ENCODE measurements at regions not wholly inside any gene's neighbourhood (a gene's known extent, or its start where the extent isn't known, plus 50 kb on each side); places are given as distances from the start of the nearest gene placed in this dataset.

DNA sequence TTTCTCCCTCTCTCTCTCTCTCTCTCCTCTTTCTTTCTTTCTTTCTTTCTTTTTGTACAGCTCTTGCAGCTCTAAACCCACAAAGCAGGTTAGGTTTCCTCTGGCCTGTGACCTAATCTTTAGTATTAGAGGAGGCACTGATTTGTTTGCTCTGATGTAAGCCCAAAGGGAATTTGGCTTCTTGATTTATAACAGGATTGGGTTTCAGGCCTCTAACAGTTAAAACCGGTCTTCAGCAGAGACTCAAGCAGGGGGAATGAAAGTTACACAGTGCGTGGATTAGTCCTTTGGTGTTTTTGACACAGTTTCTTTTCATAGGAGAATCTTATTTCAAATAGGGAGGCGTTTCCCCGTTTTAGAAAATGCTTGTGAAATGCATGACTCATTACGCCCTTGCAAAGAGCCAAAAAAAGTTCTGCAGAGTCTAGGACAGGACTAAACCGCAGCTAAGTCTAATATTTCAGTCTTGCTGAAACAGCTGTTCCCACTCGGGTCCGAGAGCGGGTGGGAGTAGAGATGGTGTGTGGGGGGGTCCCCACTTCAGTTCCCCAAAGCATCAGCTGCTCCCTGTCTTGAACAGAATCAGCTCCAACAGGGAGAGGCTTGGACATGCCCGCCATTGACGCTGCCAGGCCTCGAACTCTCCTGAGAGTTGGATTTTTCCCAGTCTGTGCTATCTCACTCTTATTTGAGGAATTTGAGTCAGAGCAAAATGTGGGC is 296.5 kb upstream of the PITRM1 start:
- no peaks in the 10 kb centered on the region for H3K36me3 ChIP-seq (ENCODE audit: control insufficient read depth, insufficient read depth, low read length, severe bottlenecking)
- peak; percentile 95 for DNase-seq (ENCODE audit: low read depth)
- peaks cover 56% of the 10 kb centered on the region for H3K4me1 ChIP-seq (ENCODE audit: control insufficient read depth, insufficient read depth, low read length)
- H3K27me3 ChIP-seq (replicated peaks; ENCODE audit: control insufficient read depth, insufficient read depth, low read length) = no peaks in the 10 kb centered on the region
- H3K9ac ChIP-seq (ENCODE audit: low read length) = peak overlapping the region; percentile 92
- peak overlapping the region; percentile 67 for H3K4me3 ChIP-seq (ENCODE audit: low read length)
- H3K9me3 ChIP-seq (ENCODE audit: control insufficient read depth, low read length) = no peaks in the 10 kb centered on the region

DNA sequence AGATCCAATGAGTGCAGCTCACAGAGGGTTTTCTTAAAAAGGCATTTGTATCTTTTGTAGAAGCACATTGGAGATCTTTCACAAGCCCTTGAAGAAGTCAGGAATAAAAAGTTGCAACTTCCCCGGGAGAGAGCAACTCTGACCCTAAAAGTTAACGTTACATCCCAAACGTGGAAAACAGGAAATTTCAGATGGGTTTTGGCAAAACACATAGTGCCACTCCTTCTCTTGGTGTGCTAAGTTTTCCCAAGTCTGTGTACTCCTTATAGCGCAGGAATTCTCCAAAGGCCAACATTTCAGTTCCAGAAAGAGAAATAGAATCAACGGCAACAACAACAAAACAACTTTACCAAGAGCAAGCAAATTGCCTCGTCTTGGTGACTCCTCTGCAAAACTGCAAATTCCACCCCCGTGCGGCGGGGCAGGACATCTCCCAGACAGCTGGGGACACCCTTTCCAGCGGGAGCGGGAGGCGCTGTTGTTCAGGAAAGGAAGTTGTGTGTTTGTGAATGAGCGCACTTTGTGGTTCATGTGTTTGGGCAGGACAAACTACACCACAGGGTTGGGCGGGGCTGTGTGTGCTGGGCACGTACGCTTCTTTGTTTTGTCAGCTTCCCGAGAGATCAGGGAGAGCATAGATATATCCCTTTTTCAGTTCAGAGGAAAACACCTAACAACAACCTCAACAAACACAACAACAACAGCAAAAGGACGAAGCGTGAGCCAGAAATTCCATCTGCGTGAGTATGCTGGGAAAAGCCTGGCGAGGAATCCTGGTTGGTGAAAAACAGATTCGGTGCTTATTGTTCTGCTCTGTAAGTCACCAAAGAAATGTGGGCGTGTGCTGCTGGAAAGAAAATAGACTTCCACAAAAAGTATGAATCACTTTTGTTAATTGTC is 294.7 kb upstream of the PITRM1 start:
- Histone ChIP-seq H3K4me3 (ENCODE audit: low read length) (peak overlapping the region; percentile 66), H3K27me3 (replicated peaks; ENCODE audit: control insufficient read depth, insufficient read depth, low read length) (no peaks in the 10 kb centered on the region), H3K4me1 (ENCODE audit: control insufficient read depth, insufficient read depth, low read length) (peaks cover 45% of the 10 kb centered on the region), H3K9me3 (ENCODE audit: control insufficient read depth, low read length) (no peaks in the 10 kb centered on the region), H3K36me3 (ENCODE audit: control insufficient read depth, insufficient read depth, low read length, severe bottlenecking) (no peaks in the 10 kb centered on the region), H3K9ac (ENCODE audit: low read length) (peak overlapping the region; percentile 92)
- peak; percentile 96 for DNase-seq (ENCODE audit: low read depth)

DNA sequence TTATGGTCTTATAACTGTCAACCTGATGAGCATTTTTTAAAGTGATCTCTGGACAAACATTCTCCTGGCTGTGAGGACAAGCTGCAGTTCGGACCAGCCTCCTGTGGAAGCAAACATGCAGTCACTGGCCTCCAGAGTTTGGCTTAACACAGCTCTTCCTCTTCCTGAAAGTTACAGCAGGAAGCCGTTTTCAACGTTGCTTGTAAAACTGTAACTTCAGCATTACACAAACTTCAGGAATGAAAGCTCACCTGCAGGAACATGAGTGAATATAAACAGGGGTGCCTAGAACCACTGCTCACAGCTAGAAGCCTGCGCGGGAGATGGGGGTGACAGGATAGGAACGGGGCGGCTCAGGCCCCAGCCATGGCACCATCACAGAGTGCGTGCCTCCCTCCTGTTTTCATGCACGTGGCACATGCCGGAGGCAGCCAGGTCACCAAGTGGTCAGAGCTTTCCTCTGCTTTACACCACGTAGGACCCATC is 292.9 kb upstream of the PITRM1 start:
- DNase-seq (ENCODE audit: low read depth) = no peak
- H3K27me3 ChIP-seq (replicated peaks; ENCODE audit: control insufficient read depth, insufficient read depth, low read length) = no peaks in the 10 kb centered on the region
- H3K36me3 ChIP-seq (ENCODE audit: control insufficient read depth, insufficient read depth, low read length, severe bottlenecking) = no peaks in the 10 kb centered on the region
- peak overlapping the region; percentile 20 for H3K9ac ChIP-seq (ENCODE audit: low read length)
- H3K9me3 ChIP-seq (ENCODE audit: control insufficient read depth, low read length) = no peaks in the 10 kb centered on the region
- no peak overlapping the region for H3K4me3 ChIP-seq (ENCODE audit: low read length)
- H3K4me1 ChIP-seq (ENCODE audit: control insufficient read depth, insufficient read depth, low read length) = peaks cover 39% of the 10 kb centered on the region

DNA sequence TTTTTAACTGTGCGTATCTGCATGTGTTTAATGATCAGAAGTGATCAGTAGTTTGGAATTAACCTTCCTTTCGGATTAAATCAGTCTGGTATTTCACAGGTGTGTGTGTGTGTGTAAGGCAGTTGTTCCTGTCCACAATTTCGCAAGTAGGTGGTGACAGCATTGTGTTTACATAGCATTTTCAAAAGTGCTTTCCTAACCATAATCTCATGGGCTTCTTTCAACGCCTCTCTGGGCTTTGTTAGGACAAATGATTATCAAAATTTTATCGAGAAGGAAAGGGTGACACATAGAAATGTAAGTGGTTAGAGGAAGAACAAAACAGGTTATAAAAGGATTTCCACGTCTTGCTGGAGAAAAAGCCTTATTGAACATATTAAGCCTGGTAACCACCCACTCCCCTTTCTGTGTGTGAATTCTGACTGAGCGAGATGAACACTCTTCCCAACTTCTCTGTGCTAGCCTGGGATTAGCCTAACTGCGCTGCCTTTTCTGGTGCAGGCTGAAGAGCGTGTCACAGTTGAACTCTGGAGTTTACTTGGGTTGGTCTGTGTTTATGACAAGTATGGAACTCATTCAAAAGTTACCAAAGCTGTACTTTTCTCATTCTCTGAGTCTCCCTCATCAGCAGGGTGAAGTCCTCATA is 292.3 kb upstream of the PITRM1 start:
- Histone ChIP-seq H3K4me1 (ENCODE audit: control insufficient read depth, insufficient read depth, low read length) (peaks cover 36% of the 10 kb centered on the region), H3K27me3 (replicated peaks; ENCODE audit: control insufficient read depth, insufficient read depth, low read length) (no peaks in the 10 kb centered on the region), H3K4me3 (ENCODE audit: low read length) (no peak overlapping the region), H3K9me3 (ENCODE audit: control insufficient read depth, low read length) (no peaks in the 10 kb centered on the region), H3K36me3 (ENCODE audit: control insufficient read depth, insufficient read depth, low read length, severe bottlenecking) (no peaks in the 10 kb centered on the region), H3K9ac (ENCODE audit: low read length) (peak overlapping the region; percentile 20)
- DNase-seq (ENCODE audit: low read depth) = no peak

DNA sequence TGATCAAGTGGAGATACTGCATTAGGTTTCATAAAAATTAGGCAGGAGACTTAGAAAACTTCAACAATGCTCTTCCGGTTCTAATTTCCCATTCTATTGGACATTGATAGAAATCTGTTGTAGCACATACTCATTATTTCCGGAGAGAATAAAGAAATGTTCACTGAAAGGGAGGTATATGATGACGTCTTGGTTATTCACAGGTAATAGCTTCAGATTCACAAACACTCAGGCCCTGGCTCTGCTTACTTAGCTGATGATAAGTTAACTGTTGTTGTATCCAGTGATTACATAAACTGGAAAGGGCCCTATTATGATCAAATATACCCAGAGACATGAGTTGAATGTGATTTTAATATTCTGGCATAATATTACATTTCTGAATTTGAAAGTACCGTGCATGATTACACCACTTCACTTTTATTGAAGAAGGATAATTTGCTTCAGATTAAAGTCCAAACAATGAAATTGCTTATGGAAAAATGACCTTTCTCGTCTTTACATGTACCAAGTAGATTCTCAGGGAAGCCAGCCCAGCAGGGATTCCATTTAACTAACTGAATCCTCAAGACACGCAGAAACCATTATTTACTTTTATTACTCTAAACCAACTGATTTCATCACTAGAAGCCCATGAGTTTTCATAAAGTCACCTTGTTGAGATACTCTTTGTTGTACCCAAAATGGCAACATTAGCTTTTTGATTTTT is 288.0 kb upstream of the PITRM1 start:
- DNase-seq (ENCODE audit: low read depth) = no peak
- no peaks in the 10 kb centered on the region for H3K36me3 ChIP-seq (ENCODE audit: control insufficient read depth, insufficient read depth, low read length, severe bottlenecking)

DNA sequence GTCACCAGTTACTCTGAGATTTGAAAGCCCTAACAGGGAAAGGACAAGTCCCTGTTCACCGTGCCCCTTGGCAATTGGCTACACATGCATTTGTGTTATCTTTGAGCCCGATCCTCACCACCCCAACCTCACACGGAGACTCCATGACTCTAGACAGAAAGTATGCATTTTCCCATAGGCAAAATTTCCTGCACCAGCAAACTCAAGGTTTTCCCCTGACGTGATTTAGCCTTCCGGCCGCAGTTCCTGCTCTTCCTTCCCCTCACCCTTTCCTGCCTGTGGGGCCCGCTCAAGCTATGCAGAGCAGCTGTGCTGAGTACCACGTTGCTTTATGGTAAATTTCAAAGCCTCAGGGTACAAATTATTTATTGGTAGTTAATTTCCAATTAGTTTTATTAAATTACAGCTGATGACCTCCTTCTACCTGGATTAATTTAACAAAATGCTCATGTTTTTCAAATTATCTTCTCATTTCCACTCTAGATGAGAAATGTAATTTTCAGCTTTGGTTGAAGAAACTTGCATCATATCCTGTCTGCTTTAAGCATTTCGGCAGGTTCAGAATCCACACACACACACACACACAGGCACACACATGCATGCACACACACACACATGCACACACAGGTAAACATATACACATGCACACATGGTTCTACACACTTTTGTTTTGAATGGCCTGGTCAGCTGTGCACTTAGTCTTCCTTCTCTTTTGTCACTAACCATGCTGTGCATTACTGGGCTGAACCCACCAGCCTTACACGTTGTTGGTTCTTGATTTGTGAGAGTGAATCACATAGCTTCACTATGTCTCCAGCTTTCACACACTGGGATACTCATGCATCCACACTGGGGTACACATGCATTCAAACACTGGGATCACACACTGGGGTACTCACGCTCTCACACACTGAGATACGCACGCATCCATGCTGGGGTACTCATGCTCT is 283.1 kb upstream of the PITRM1 start:
- Histone ChIP-seq H3K9ac (ENCODE audit: low read length) (no peak overlapping the region), H3K4me1 (ENCODE audit: control insufficient read depth, insufficient read depth, low read length) (peaks cover 28% of the 10 kb centered on the region), H3K36me3 (ENCODE audit: control insufficient read depth, insufficient read depth, low read length, severe bottlenecking) (no peaks in the 10 kb centered on the region), H3K9me3 (ENCODE audit: control insufficient read depth, low read length) (no peaks in the 10 kb centered on the region), H3K4me3 (ENCODE audit: low read length) (no peak overlapping the region), H3K27me3 (replicated peaks; ENCODE audit: control insufficient read depth, insufficient read depth, low read length) (no peaks in the 10 kb centered on the region)
- peak; percentile 72 for DNase-seq (ENCODE audit: low read depth)

More for the DNA sequence above, 288.0 kb upstream of the PITRM1 start:
- no peaks in the 10 kb centered on the region for H3K9me3 ChIP-seq (ENCODE audit: control insufficient read depth, low read length)
- H3K27me3 ChIP-seq (replicated peaks; ENCODE audit: control insufficient read depth, insufficient read depth, low read length) = no peaks in the 10 kb centered on the region
- no peak overlapping the region for H3K4me3 ChIP-seq (ENCODE audit: low read length)
- H3K4me1 ChIP-seq (ENCODE audit: control insufficient read depth, insufficient read depth, low read length) = peaks cover 5% of the 10 kb centered on the region
- no peak overlapping the region for H3K9ac ChIP-seq (ENCODE audit: low read length)

DNA sequence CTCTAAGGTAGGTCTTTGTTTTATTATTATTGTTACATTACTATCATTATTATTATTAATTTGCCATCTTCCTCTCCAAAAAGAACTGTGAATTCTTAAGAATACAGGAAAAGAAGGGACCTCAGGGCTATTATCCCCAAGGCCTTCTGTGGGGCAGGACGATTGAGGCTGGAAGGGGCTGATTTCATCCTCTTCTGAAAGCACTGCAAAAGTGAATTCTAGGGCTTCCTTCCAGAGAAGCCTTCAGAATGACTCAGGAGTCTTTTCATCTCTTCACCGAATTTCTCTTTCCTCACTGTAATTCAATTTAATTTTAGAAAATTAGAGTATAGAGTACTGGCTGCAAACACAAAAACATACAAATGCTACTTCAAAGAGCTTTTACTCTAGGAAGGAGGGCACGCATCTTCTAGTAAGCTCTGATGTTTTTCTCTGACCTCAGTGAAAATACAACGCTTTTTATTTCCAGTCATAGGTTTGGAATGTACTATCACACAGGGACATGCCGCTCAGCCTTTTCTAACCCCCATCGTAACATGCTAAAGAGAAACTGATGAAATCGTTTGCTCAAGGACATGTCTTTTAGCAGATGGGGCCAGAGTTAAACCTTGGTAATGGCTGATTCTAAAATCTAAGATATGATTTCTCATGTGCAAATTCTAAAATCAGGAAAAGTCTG is 280.2 kb upstream of the PITRM1 start:
- peak; percentile 92 for DNase-seq (ENCODE audit: low read depth)
- Histone ChIP-seq H3K9ac (ENCODE audit: low read length) (peak overlapping the region; percentile 87), H3K4me3 (ENCODE audit: low read length) (peak overlapping the region; percentile 64), H3K36me3 (ENCODE audit: control insufficient read depth, insufficient read depth, low read length, severe bottlenecking) (no peaks in the 10 kb centered on the region), H3K9me3 (ENCODE audit: control insufficient read depth, low read length) (no peaks in the 10 kb centered on the region), H3K4me1 (ENCODE audit: control insufficient read depth, insufficient read depth, low read length) (peaks cover 28% of the 10 kb centered on the region), H3K27me3 (replicated peaks; ENCODE audit: control insufficient read depth, insufficient read depth, low read length) (no peaks in the 10 kb centered on the region)

DNA sequence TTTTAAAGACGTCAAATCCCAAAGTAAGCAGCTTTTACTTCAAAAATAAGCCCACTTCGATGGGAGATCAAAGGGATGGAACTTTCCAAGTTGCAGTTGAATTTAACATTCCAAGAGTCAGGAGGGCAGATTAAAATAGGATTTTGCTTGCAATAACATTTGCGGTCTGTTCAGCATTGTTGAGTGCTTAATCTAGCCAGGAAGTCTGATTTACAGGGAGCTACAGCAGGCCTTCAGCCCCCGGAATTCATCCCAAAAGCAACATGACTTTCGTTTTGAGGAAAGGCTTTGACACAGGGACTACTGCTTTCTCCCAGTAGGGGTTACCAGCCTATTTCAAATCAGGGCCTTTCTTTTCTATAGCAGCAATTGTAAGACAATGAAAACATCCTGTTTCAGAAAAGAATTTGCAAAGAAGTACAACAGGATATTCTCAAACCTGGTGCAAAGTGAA is 279.6 kb upstream of the PITRM1 start:
- H3K4me3 ChIP-seq (ENCODE audit: low read length) = peak overlapping the region; percentile 64

DNA sequence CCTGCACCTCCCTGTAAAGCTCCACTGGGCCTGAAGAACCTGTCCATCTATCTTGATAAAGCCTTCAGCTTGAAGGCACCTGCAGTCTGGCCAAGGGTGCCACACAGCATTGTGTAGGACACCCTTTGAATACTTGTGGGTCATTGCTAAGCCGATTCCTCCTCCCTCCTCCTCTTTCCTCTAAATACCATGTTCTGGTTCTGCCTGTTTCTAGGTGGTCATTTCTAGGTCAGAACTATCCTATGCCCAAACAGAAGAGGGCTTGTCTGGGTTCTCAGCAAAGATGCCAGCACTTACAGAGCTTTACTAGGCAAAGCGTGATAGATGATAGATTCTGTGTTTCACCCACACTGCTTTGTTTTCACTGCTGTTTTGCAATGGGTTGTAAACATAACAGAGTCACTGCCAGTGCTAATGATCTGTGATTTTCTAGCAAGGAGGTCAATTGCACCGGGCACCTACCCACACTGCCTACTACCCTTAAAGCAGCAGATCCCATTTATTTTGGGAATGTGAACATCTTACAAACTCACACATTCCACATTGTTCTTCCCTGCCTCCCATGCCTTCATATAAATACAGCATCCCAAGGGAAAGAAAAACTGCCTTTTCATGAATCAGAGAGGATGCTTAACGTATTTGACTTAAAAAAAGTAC is 279.1 kb upstream of the PITRM1 start:
- no peaks in the 10 kb centered on the region for H3K27me3 ChIP-seq (replicated peaks; ENCODE audit: control insufficient read depth, insufficient read depth, low read length)
- H3K4me1 ChIP-seq (ENCODE audit: control insufficient read depth, insufficient read depth, low read length) = peaks cover 28% of the 10 kb centered on the region
- DNase-seq (ENCODE audit: low read depth) = no peak
- peak overlapping the region; percentile 87 for H3K9ac ChIP-seq (ENCODE audit: low read length)
- H3K36me3 ChIP-seq (ENCODE audit: control insufficient read depth, insufficient read depth, low read length, severe bottlenecking) = no peaks in the 10 kb centered on the region
- H3K4me3 ChIP-seq (ENCODE audit: low read length) = peak overlapping the region; percentile 64
- no peaks in the 10 kb centered on the region for H3K9me3 ChIP-seq (ENCODE audit: control insufficient read depth, low read length)

More for the DNA sequence above, 279.6 kb upstream of the PITRM1 start:
- Histone ChIP-seq H3K9me3 (ENCODE audit: control insufficient read depth, low read length) (no peaks in the 10 kb centered on the region), H3K9ac (ENCODE audit: low read length) (peak overlapping the region; percentile 87), H3K36me3 (ENCODE audit: control insufficient read depth, insufficient read depth, low read length, severe bottlenecking) (no peaks in the 10 kb centered on the region), H3K4me1 (ENCODE audit: control insufficient read depth, insufficient read depth, low read length) (peaks cover 28% of the 10 kb centered on the region), H3K27me3 (replicated peaks; ENCODE audit: control insufficient read depth, insufficient read depth, low read length) (no peaks in the 10 kb centered on the region)
- peak; percentile 89 for DNase-seq (ENCODE audit: low read depth)
